HFFc6 (cell line): ENCODE measurements at regions not wholly inside any gene's neighbourhood (a gene's known extent, or its start where the extent isn't known, plus 50 kb on each side); places are given as distances from the start of the nearest gene placed in this dataset.

Experiments
- DNase-seq: peaks from one replicate; pipeline ENCODE4 v3.0.0-alpha.2; 2018
- H3K27ac Mint-ChIP-seq: 2 replicates; pipeline ENCODE4 v1.8.0; 2020; ENCODE audit warnings: mild to moderate bottlenecking, mixed read lengths
- H3K27me3 Mint-ChIP-seq: 2 replicates; pipeline ENCODE4 v1.8.0; 2021; ENCODE audit warnings: mild to moderate bottlenecking, moderate library complexity, mixed read lengths; ENCODE audit not compliant: insufficient read depth
- H3K36me3 Mint-ChIP-seq: 2 replicates; pipeline ENCODE4 v1.8.0; 2021; ENCODE audit warnings: low read depth, mixed read lengths
- H3K4me1 Mint-ChIP-seq: 2 replicates; pipeline ENCODE4 v1.8.0; 2020; ENCODE audit warnings: low read depth, mixed read lengths
- H3K4me3 Mint-ChIP-seq: 2 replicates; pipeline ENCODE4 v1.8.0; 2020; ENCODE audit warnings: mild to moderate bottlenecking, moderate library complexity, mixed read lengths
- H3K9me3 Mint-ChIP-seq: 2 replicates; pipeline ENCODE4 v1.8.0; 2020; ENCODE audit warnings: mild to moderate bottlenecking, mixed read lengths
- CTCF ChIP-seq: fragments of 200-600 bp; sonication (generic); IDR thresholded peaks from 2 replicates; pipeline ENCODE4 v1.5.0; 2021; ENCODE audit warnings: antibody characterized with exemption, mild to moderate bottlenecking

- no peaks in the 10 kb centered on the region for H3K27me3 Mint-ChIP-seq
- no peak for DNase-seq
- peaks cover 25% of the 10 kb centered on the region for H3K9me3 Mint-ChIP-seq
- peaks cover 4% of the 10 kb centered on the region; the same call in 1 of the 2 replicates for H3K36me3 Mint-ChIP-seq
- no peaks in the 10 kb centered on the region for H3K4me1 Mint-ChIP-seq
- no peak for TF ChIP-seq CTCF
- H3K4me3 Mint-ChIP-seq, result no peak overlapping the region
- H3K27ac Mint-ChIP-seq, result no peak overlapping the region
These were observed 639.3 kb upstream of the STEAP1 start for GRCh38 chr7:89514970-89515369.

GRCh38 chr7:89517815-89518214 is 636.5 kb upstream of the STEAP1 start:
- no peak overlapping the region for H3K27ac Mint-ChIP-seq
- TF ChIP-seq CTCF, result no peak
- no peaks in the 10 kb centered on the region for H3K4me1 Mint-ChIP-seq
- H3K4me3 Mint-ChIP-seq, result no peak overlapping the region
- H3K36me3 Mint-ChIP-seq, result peaks cover 2% of the 10 kb centered on the region; the same call in 1 of the 2 replicates
- no peaks in the 10 kb centered on the region for H3K27me3 Mint-ChIP-seq
- peaks cover 35% of the 10 kb centered on the region for H3K9me3 Mint-ChIP-seq
- no peak for DNase-seq

- no peak for DNase-seq
- Mint-ChIP-seq H3K27ac (no peak overlapping the region), H3K9me3 (peaks cover 47% of the 10 kb centered on the region), H3K36me3 (peaks cover 4% of the 10 kb centered on the region; the same call in 1 of the 2 replicates), H3K4me1 (no peaks in the 10 kb centered on the region), H3K4me3 (no peak overlapping the region), H3K27me3 (no peaks in the 10 kb centered on the region; the same call in 1 of the 2 replicates)
- no peak for TF ChIP-seq CTCF
These were observed 604.5 kb upstream of the STEAP1 start for GRCh38 chr7:89549768-89550167.

- peaks cover 4% of the 10 kb centered on the region; the same call in 1 of the 2 replicates for H3K36me3 Mint-ChIP-seq
- H3K27me3 Mint-ChIP-seq, result no peaks in the 10 kb centered on the region; the same call in 1 of the 2 replicates
- H3K9me3 Mint-ChIP-seq, result peaks cover 32% of the 10 kb centered on the region
- no peaks in the 10 kb centered on the region for H3K4me1 Mint-ChIP-seq
- no peak for TF ChIP-seq CTCF
- no peak overlapping the region for H3K27ac Mint-ChIP-seq
- DNase-seq, result no peak
- no peak overlapping the region for H3K4me3 Mint-ChIP-seq
These were observed 600.1 kb upstream of the STEAP1 start for GRCh38 chr7:89554209-89554608.

GRCh38 chr7:89559596-89559995 is 594.7 kb upstream of the STEAP1 start:
- no peak for TF ChIP-seq CTCF
- Mint-ChIP-seq H3K4me3 (no peak overlapping the region), H3K4me1 (no peaks in the 10 kb centered on the region), H3K9me3 (peaks cover 30% of the 10 kb centered on the region), H3K27me3 (no peaks in the 10 kb centered on the region), H3K36me3 (no peaks in the 10 kb centered on the region), H3K27ac (no peak overlapping the region)
- no peak for DNase-seq

GRCh38 chr7:89563597-89563996 is 590.7 kb upstream of the STEAP1 start:
- H3K4me3 Mint-ChIP-seq, result no peak overlapping the region
- no peak for TF ChIP-seq CTCF
- H3K36me3 Mint-ChIP-seq, result no peaks in the 10 kb centered on the region
- DNase-seq, result no peak
- peaks cover 54% of the 10 kb centered on the region for H3K9me3 Mint-ChIP-seq
- H3K27ac Mint-ChIP-seq, result no peak overlapping the region
- H3K27me3 Mint-ChIP-seq, result no peaks in the 10 kb centered on the region; the same call in 1 of the 2 replicates
- no peaks in the 10 kb centered on the region for H3K4me1 Mint-ChIP-seq
